Posterior cingulate gyrus (tissue), 11 donors: ENCODE measurements at regions not wholly inside any gene's neighbourhood (a gene's known extent, or its start where the extent isn't known, plus 50 kb on each side); places are given as distances from the start of the nearest gene placed in this dataset.
A peak's percentile ranks its signal among the peaks of the same experiment; 100 is the strongest.

ENCODE experiments used
- DNase-seq, 10 donors: peaks; one replicate each; pipeline versions ENCODE4 v3.0.0 to v3.0.0-alpha.2; 2020 to 2021; ENCODE audit warnings: mixed read lengths in 3 of 10
- intact Hi-C: fragments of 100-400 bp; cut with DNase I; formaldehyde crosslinking; loops from one replicate; pipeline ENCODE4 v1.15.1; 2023

DNA sequence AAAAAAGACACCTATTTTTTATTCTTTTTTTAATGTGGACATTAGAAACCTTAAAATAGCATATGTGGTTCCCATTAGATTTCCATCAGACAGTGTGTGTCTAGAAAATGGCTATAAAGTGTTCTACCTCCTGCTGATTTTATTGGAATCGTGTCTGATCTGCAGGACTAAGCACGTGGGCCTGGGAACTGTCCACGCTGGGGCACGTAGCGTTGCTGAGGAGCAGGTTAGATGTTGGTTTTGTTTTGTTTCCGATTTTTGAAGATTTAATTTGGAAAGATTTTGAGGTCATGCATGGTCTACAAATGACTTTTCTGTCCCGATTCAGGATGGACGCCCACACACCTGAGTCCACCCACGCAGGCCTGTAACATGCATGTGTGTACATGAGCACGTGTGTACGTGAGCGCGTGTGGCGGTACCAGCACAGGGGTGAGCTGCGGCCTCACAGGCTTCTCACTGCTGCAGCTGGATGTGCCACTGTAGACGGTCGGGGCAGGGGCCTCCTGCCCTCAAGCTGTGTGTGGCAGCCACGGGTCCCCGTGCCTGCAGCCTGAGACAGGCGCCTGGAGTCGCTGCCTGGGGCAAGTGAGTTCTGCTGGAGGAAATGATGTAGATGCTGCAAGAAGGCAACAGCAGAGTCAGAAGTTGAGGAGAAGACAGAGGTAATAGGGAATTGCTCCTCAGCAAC lies 99.7 kb upstream of the CTDP1 start:
- intact Hi-C loops = no loop called here
- peak in 4 of 10 donors; percentile 7 to 71 (median 34) for DNase-seq

DNA sequence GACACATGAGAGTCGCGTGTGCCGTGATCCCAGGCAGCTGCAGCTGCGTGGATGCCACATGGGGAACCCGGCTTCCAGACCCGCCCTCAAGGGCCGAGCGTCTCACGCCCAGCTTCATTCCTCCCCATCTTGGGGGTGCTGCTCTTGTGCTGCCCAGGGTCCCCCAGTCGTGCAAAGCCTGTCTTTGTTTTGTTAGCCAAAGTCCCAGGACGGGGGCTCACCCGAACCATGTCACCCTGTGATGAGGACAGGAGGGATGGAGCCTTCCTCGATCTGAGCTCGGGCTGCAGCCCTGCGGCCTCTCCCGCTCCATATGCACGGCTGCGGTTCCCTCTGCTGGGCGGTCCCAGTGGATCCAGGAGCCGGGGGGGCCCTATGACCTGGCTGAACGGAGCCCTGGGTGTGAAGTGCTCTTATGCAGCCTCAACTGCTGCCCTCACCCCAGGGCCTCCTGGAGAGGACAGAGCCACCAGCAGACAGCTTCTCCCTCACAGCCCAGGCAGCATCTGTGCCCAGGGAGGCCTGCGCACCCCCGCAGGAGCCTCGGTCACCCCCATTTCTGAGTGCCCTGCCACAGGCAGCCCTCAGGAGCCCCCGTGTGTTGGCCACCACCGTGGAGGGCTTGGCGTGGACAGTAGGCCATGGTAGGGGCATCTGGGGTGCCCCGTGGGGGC lies 99.0 kb upstream of the CTDP1 start:
- DNase-seq = peak in 4 of 10 donors; percentile 3 to 74 (median 38)
- intact Hi-C loops = no loop called here

DNA sequence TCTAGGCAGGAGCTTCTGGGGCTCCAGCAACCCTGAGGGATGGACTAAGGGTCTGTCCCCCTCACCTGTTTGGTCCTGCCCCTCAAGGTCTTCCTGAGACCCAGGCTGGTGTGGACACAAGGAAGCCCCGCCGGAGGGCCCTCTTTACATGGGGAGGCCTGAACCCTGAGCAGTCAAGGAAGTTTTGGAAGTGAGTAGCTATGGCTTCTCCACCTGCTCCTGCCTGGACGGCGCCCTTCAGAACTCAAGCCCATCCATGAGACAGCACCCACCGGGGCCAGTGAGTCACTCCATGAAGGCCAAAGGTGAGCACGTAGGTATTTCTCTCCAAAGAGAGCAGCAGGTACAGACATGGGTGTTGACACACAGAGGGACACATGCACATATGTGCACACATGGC lies 98.2 kb upstream of the CTDP1 start:
- peak in 4 of 10 donors; percentile 3 to 52 (median 19) for DNase-seq
- intact Hi-C loops = no loop called here

DNA sequence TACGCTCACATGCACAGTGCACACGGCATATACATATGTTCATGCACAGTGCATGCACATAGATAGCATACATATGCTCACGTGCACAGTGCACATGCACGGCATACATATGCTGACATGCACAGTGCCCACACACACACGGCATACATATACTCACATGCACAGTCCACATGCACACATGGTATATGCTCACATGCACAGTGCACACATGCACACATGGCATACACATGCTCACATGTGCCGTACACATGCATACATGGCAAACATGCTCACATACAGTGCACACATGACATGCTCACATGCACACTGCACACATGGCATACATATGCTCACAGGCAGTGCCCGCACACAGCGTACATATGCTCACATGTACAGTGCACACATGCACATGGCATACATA lies 97.7 kb upstream of the CTDP1 start:
- intact Hi-C loops = no loop called here
- DNase-seq = peak in 1 of 10 donors; percentile 29

DNA sequence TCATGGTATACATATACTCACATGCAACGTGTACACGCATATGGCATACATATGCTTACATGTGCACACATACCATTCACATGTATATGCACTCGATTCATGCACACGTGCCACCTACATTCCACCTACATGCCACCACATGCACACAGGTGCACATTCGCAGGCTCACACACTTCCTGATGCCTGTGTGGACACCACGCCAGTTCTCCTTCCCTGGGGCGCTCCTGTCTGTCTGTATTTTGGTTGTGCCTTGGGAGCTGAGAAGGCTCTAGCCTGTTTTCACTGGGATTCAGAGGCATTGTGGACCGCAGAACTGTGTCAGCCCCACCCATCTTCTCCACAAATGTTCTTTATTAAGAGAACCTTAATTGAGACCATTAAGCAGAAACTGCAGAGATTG lies 96.6 kb upstream of the CTDP1 start:
- intact Hi-C loops = no loop called here
- peak in 1 of 10 donors; percentile 3 for DNase-seq

DNA sequence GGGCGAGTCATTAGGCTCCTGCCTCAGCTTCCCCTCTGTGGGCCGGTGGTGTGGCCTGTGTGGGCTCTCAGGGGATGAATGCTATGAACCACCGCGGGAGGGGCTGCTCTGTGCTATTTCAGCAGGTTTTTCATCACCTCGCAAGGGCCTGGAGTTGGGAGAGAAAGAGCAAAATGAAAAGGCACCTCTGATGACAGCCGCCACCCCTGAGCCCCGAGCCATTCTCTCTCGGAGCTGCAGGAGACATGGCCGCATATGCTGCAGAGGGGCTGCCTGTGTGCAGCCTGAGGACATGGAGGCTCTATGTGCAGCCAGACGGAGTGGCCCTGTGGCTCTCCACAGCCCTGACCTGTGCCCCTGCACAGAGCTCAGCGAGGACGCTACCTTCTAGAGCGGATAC lies 96.2 kb upstream of the CTDP1 start:
- intact Hi-C loops = no loop called here
- DNase-seq = peak in 4 of 10 donors; percentile 3 to 62 (median 32)

DNA sequence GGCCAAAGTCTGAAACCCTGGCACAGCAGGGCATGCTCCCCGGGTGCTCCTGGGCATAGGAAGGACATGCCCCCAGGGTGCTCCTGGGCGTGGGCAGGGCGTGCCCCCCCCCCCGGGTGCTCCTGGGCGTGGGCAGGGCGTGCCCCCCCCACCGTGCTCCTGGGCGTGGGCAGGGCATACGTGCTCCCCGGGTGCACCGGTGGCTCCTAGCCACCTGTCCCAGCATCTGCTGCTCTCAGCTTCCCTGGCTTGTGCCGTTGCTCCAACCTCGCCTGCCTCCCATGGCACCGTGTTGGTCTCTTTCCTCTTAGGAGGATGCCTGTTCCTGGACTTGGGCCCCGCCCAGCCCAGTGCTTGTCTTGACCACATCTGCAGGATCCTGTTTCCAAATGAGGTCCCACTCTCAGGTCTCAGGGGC lies 95.6 kb upstream of the CTDP1 start:
- intact Hi-C loops = no loop called here
- peak in 3 of 10 donors; percentile 2 to 81 (median 67) for DNase-seq

DNA sequence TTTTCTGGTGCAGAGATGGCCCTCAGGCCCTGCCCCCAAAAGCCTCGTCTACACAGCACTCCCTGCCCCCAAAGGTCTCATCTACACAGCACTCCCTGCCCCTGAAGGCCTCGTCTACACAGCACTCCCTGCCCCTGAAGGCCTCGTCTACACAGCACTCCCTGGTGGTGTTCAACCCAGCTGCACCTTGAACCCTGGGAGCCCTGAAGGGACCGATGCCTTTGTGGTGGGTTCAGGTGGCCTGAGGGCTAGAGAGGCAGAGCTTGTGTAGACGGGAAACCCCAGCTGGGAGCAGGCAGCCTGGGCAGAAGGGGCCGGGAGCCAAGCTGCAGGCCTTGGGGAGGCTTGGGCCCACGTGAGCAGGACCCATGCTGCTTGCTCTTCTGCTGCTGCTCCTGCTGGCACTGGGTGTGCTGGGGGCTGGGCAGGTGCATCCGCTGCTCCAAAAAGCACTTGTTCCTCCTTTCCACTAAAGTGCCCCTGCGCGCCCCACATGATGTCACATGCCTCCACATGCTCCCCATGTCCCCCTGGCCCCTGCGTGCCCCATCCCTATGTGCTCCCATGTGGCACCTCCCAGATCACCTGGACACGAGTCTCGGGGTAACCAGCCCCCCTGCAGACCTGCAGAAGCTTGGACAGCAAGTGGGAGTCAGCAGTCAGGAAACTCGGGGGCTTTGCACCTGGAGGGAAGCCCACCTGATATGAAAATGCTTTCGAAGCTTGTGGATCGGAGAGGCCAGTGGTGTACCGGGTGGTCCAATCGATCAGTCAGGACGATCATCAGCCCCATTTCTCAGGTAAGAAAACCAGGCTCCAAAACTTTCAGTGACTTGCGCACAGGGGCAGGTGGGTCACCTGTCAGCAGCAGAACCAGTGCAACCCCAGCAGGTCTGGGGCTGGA lies 94.9 kb upstream of the CTDP1 start:
- DNase-seq = peak in 5 of 10 donors; percentile 5 to 77 (median 51)
- intact Hi-C loops = no loop called here

DNA sequence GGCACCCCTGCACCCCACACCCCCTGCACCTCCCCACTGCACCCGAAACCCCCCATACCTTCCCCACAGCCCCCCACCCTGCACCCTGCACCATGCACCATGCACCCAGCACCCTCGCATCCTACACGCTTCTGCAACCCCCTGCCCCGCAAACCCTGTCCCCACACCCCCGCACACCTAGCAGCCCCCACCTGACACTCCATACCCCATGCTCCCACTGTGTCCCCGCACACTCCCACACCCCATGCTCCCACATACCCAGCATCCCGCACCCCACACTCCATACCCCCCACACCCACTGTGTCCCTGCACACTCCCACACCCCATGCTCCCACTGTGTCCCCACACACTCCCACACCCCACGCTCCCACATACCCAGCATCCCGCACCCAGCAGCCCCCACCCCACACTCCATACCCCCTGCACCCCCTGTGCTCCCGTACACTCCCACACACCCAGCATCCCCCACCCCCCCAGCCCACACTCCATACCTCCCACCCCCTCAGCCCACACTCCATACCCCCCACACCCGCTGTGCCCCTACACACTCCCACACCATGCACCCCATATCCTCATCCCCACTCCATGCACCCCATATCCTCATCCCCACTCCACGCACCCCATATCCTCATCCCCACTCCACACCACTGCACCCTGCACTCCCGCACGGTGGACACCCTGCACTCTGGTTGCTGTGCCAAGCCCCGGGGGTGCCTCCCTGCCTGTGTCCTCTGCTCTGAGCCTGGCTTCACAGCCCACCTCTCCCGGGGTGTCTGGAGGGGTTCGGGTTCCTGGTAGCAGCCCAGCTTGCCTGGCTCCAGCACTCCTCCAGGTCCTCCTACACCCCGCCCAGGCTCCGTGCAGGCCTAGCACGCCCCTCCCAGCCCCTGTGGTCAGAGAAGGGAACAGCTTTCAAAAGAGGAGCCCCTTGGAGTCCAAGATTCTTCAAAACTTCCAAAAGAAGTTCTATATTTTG lies 93.9 kb upstream of the CTDP1 start:
- DNase-seq = peak in 5 of 10 donors; percentile 5 to 65 (median 44)
- intact Hi-C loops = no loop called here

DNA sequence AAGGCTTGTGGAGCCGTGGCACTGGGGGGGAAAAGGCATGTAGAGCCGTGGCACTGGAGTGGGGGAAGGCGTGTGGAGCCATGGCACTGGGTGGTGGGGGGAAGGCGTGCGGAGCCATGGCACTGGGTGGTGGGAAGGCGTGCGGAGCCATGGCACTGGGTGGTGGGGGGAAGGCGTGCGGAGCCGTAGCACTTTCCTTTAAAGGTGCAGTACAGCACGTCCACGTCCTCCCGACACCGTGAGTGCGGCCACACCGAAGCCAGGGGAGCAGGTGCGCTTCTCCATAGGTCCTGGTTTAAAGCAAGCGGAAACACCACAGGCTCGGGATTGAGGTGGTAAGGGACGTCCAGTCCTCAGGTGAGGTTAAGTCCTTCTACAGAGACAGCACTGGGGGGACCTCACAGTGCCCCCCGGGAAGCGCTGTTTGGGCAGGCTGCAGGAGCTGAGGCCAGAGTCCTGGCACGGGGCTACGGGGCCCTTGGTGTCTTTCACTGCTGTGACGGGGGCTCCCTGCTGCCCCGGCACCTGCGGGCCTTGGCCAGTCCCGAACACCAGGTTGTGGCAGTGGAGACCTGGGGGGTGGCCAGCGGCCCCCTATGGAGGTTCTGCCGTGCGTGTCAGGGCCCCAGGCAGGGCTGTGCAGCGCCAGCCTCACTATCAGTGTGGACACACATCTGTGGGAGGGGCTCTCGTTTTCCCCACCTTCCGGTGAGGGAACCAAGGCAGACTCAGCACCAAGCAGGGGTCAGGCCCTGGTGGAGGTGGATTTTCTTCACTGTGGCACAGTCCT lies 93.0 kb upstream of the CTDP1 start:
- intact Hi-C loops = no loop called here
- DNase-seq = peak in 5 of 10 donors; percentile 6 to 66 (median 51)

DNA sequence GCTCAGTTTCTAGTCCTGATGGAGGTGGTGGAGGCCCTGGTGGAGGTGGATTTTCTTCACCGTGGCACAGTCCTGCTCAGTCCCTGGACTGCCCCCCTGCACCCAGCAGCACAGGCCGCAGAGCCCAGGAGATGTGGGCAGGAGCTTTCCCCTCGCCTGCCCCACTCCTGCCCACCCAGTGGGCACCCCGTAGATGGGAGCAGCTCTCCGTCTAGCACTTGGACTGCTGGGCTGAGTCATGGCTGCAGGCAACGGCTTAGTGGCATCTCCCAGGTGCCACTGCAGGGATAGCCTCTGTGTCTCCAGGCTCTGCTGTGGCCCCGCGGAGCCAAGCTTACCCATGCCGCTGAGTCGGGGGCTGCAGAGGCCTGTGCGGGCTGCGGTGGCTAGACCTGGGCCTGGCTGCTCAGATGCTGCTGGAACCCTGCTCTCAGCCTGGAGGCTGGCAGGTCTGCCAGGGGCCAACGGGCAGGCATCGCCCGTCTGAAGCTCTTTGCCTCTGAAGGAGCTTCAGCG lies 92.3 kb upstream of the CTDP1 start:
- peak in 4 of 10 donors; percentile 3 to 67 (median 37) for DNase-seq
- intact Hi-C loops = no loop called here

DNA sequence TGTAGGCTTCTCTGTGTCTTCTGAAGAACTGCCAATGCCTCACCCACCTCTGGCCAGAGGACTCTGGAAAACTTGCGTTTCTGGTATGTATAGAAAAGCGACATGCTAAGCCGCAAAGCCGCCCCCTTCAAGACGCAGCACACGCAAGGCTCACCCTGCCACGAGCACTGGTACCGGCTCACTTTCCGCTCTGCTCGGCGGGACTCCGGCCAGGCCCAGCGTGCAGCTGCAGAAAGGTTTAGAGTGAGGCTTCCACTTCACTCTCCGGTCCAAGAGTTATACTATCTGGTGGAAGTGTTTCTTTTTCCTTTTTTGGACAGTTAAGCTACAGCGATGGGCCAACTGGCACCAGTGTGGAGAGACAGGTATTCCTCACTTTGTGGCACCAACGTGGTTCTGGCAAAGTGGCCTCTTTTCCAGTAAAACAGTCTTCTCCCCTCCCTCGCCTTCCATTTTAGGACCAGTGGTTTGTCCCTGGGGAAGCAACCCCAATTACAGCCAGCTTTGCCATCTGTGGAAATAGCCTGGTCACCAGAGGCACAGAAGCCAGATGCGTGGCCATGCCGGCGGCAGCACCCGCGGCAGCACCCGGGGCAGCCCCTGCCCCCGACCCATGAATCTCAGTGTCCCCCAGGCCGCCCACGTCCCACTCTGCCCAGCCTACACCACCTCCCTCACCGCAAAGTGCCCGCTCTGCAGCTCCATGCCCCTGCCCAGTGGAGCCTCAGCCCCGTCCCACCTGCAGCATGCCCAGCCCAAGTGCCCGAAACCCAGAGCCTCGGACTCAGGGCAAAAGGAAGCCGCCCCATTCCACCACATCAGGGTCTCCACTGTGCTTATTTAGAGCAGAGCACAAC lies 91.6 kb upstream of the CTDP1 start:
- DNase-seq = peak in 5 of 10 donors; percentile 5 to 73 (median 42)
- intact Hi-C loops = no loop called here

DNA sequence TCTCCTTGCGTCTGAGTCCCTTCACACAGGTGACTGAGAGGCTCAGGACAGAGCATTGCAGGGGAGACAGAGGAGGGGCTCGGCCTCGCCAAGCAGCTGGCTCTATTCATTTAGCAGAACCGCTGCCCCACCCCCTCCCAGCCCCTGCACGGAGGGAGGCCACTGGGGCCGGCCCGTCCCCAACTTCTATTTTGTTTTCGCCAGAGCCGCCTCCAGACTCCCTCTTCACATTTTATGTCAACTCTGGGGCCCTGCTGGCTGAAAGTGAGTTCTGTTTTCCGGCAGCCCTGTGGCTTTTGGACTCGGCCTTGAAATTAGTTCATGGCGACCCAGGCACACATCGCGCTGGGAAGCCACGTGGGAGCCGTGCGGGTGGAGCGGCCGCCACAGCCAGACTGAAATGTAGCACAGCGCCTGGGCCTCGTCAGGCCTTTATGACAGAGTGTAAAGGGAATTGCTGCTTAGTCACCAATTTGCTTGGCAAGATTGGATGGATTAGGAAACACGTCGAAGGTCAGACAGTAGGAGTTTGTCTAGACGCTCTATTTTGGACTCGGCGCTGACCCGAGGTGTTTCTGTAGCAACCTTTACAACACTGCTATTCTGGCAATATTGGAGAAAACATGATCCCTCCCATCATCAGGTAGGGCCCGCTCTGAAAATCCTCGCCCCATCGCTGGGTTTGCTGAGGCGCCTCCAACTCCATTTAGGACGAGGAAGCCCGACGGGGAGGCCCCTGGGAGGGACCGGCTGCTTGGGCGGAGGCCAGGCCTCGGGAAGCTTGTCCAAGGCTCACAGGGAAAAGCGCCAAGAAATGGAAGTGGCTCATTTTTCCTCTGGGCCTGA lies 90.7 kb upstream of the CTDP1 start:
- intact Hi-C loops = no loop called here
- DNase-seq = peak; percentile 6 to 89 (median 55)

DNA sequence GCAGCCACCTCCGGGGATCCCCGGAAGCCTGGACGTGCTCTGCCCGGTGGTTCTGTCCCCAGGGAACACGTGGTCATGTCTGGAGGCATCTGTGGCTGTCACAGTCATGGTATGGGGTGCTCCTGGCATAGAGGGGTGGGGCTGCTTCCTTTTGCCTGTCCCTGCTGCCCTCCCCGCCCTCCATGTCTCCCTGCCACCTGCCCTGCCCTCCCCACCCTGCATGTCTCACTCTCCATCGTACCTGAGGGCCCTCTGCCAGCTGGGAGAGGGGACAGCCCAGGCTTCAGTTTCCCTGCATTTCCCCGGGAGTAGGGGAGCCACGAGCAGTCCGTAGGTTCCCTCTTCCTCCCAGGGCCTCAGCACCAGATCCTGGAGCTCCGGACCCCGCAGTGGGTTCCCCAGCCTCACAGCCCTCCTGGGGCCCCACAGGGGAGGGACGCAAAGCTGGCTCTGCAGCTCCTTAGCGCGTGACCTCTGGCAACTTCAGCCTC lies 90.0 kb upstream of the CTDP1 start:
- intact Hi-C loops = no loop called here
- DNase-seq = peak in 5 of 10 donors; percentile 2 to 77 (median 54)

DNA sequence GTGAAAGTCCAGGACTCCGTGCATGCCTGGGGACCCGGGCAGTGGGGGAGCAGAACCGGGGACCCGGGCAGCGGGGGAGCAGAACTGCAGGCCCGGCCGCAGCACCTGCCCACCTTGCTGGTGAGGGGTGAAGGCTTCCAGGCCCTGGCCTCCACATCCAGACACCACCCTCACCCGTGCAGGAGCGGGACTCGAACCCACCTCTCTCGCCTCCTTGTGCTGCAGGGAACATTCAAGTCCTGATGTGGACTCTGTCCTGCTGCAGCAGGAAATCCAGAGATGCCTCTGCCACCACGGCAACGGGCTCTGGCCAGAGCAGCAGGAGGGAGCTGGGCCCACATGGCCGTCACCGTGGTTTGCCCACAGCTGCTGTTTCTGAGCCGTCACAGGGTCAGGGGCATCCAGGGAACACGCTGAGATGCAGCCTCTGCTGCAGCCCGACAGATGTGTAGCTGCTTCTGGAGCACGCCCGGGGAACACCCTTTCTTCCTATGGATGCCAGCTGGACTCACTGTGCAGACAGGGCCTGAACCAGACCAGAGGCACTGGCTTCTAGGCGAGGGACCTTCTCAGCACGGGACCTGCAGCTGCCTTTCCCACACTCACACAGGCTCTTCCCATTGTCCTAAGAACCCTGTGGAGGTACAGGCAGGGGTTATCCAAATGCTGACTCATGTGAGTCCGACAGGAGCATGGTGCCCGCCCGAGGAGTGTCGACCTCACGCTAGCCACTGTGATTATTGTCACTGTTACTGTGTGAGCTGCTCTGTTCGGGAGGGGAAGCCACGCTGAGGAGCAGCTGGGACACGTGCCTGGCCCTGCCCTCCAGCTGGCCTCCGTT lies 89.2 kb upstream of the CTDP1 start:
- intact Hi-C loops = no loop called here
- peak in 7 of 10 donors; percentile 25 to 85 (median 54) for DNase-seq

DNA sequence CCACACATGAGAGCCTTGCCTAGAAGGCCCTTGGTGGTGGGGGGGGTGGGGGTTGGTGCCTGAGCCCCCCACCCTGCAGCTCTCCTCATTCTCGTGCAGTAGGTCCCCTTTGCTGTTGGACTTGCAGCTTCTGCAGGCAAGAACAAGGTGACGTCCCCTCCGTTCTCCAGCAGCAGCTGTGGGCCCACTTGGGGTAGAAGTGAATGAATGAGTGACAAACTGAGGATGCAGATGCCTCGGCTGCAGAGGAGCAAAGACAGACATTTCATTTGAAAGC lies 88.6 kb upstream of the CTDP1 start:
- intact Hi-C loops = no loop called here
- no peak for DNase-seq
